Panc1 (cell line): ENCODE measurements at regions not wholly inside any gene's neighbourhood (a gene's known extent, or its start where the extent isn't known, plus 50 kb on each side); places are given as distances from the start of the nearest gene placed in this dataset.

Experiments
- ATAC-seq: fragments of 200-7000 bp; cut with Tn5 transposase; 2 replicates; pipeline ENCODE4 v1.9.1; 2020; ENCODE audit warnings: mild to moderate bottlenecking, moderate library complexity
- BruUV-seq: library from RNA; stranded (reverse); fragments of 400-500 nt; replicated peaks from 2 replicates; lab custom pipeline; 2021; lab: Mats Ljungman, UMichigan
- CTCF ChIA-PET: fragments of 300-600 bp; sonication (Branson Sonifier 250); formaldehyde crosslinking; loops from one replicate; lab custom pipeline; 2022; ENCODE audit warnings: antibody characterized with exemption; lab: Charles Lee
- POLR2A ChIA-PET: fragments of 300-600 bp; sonication (Branson Sonifier 250); formaldehyde crosslinking; loops from one replicate; lab custom pipeline; 2022; ENCODE audit warnings: antibody characterized with exemption; lab: Charles Lee
- DNase-seq: peaks from one replicate; pipeline ENCODE4 v3.0.0-alpha.2; 2010; ENCODE audit warnings: low read depth, low spot score
- H3K27ac ChIP-seq: 2 replicates; pipeline ENCODE4 v1.5.1; 2011; ENCODE audit warnings: mild to moderate bottlenecking, low read length, inconsistent platforms
- H3K27me3 ChIP-seq: fragments of 200-500 bp; sonication (Bioruptor generic); 2 replicates; pipeline ENCODE4 v1.6.0; 2014; ENCODE audit warnings: low read length, inconsistent platforms; ENCODE audit not compliant: control insufficient read depth, insufficient read depth
- H3K36me3 ChIP-seq: fragments of 200-500 bp; sonication (Bioruptor generic); 2 replicates; pipeline ENCODE4 v1.5.1; 2014; ENCODE audit warnings: inconsistent platforms, mild to moderate bottlenecking, low read length, moderate library complexity; ENCODE audit not compliant: control insufficient read depth, insufficient read depth
- H3K4me1 ChIP-seq: 2 replicates; pipeline ENCODE4 v1.5.1; 2011; ENCODE audit warnings: inconsistent platforms, mild to moderate bottlenecking, low read length, moderate library complexity; ENCODE audit not compliant: control insufficient read depth, insufficient read depth
- H3K4me3 ChIP-seq, 2 experiments: 2 replicates each; pipeline ENCODE4 v1.5.1; 2011 to 2012; ENCODE audit warnings: low read depth in 2 of 2, low read length in 2 of 2, mild to moderate bottlenecking in 2 of 2, inconsistent platforms in 1 of 2, moderate library complexity in 1 of 2
- H3K9me3 ChIP-seq: fragments of 200-500 bp; sonication (Bioruptor generic); 2 replicates; pipeline ENCODE4 v1.5.1; 2014; ENCODE audit warnings: low read depth, mild to moderate bottlenecking, inconsistent platforms, low read length, moderate library complexity; ENCODE audit not compliant: control insufficient read depth, insufficient read depth
- CTCF ChIP-seq: fragments of 450-650 bp; IDR thresholded peaks from 2 replicates; pipeline ENCODE4 v1.5.1; 2017; ENCODE audit warnings: mild to moderate bottlenecking
- POLR2AphosphoS5 ChIP-seq: IDR thresholded peaks from 2 replicates; pipeline ENCODE4 v1.6.1; 2012; ENCODE audit warnings: mild to moderate bottlenecking, low read depth, low read length, moderate library complexity
- REST ChIP-seq, 2 experiments: IDR thresholded peaks; 2 replicates each; pipeline ENCODE4 v1.6.1; 2011 to 2012; ENCODE audit warnings: low read depth in 2 of 2, control low read depth in 1 of 2, low read length in 1 of 2, mild to moderate bottlenecking in 1 of 2, moderate library complexity in 1 of 2; ENCODE audit not compliant: insufficient read depth in 1 of 2
- SIN3A ChIP-seq: IDR thresholded peaks from 2 replicates; pipeline ENCODE4 v1.6.1; 2012; ENCODE audit warnings: low read depth, mild to moderate bottlenecking, low read length, moderate library complexity, borderline replicate concordance; ENCODE audit not compliant: insufficient read depth
- TCF7L2 ChIP-seq: IDR thresholded peaks from 2 replicates; pipeline ENCODE4 v1.6.1; 2011; ENCODE audit warnings: mild to moderate bottlenecking, low read depth, low read length, inconsistent platforms
- in situ Hi-C: cut with HindIII; loops from 2 replicates; pipeline ENCODE4 v1.10.0; 2016; ENCODE audit warnings: low sequenced_read_pairs, low pct_unique_long_range_greater_than_20kb
- intact Hi-C: fragments of 100-400 bp; cut with micrococcal nuclease; formaldehyde crosslinking; loops from one replicate; pipeline ENCODE4 v1.10.0; 2022; ENCODE audit not compliant: unreplicated experiment

- TF ChIP-seq TCF7L2 (no peak), POLR2AphosphoS5 (no peak), CTCF (peak; percentile 36), SIN3A (no peak), REST (IDR thresholded peaks at IDR 0.05; ENCODE audit: insufficient read depth in 1 of 2, low read depth in 2 of 2, low read length in 1 of 2) (no peak)
- ATAC-seq (no peak), DNase-seq (no peak)
- in situ Hi-C loops: no loop called here
- H3K27me3 ChIP-seq: no peaks in the 10 kb centered on the region; the same call in 1 of the 2 replicates
- ChIA-PET CTCF (interaction anchor here (0.5 kb wide), 1 partner anchor 10 kb away, joined by 4 read pairs; no protein-coding TSS in a partner anchor), POLR2A (no interaction called here)
- intact Hi-C loops: no loop called here
- H3K27ac ChIP-seq: no peak overlapping the region
- peaks cover 13% of the 10 kb centered on the region; the same call in 1 of the 2 replicates for H3K9me3 ChIP-seq
- H3K4me1 ChIP-seq: no peaks in the 10 kb centered on the region
- no peak overlapping the region for H3K4me3 ChIP-seq
- H3K36me3 ChIP-seq: no peaks in the 10 kb centered on the region
- no TSS peak for BruUV-seq
Measured at GRCh38 chr11:122293296-122294023, 177.4 kb upstream of the BLID start.

- peaks cover 2% of the 10 kb centered on the region; the same call in 1 of the 2 replicates for H3K27me3 ChIP-seq
- TF ChIP-seq CTCF (no peak), TCF7L2 (no peak), REST (IDR thresholded peaks at IDR 0.05; ENCODE audit: insufficient read depth in 1 of 2, low read depth in 2 of 2, low read length in 1 of 2) (no peak), POLR2AphosphoS5 (no peak), SIN3A (no peak)
Measured at GRCh38 chr11:122287401-122287800, 171.4 kb upstream of the BLID start.

More at GRCh38 chr11:122287401-122287800, 171.4 kb upstream of the BLID start:
- Histone ChIP-seq H3K9me3 (no peaks in the 10 kb centered on the region), H3K4me3 (no peak overlapping the region), H3K4me1 (no peaks in the 10 kb centered on the region), H3K36me3 (no peaks in the 10 kb centered on the region), H3K27ac (no peak overlapping the region)
- intact Hi-C loops: no loop called here
- no TSS peak for BruUV-seq
- ChIA-PET POLR2A (no interaction called here), CTCF (no interaction called here)
- DNase-seq: no peak
- 0 out of 2 replicates have a peak, but pooled peaks have one; percentile 30 for ATAC-seq
- in situ Hi-C loops: no loop called here
